Fibroblast of villous mesenchyme (primary cell): ENCODE measurements at regions not wholly inside any gene's neighbourhood (a gene's known extent, or its start where the extent isn't known, plus 50 kb on each side); places are given as distances from the start of the nearest gene placed in this dataset.

Experiments
- DNase-seq: peaks from one replicate; pipeline ENCODE4 v3.0.0-alpha.2; 2010; ENCODE audit warnings: low read depth
- H3K4me3 ChIP-seq: 2 replicates; pipeline ENCODE4 v1.5.1; 2011; ENCODE audit warnings: low read depth, mild to moderate bottlenecking, low read length
- CTCF ChIP-seq: IDR thresholded peaks from 2 replicates; pipeline ENCODE4 v1.5.1; 2012; ENCODE audit warnings: low read depth, mild to moderate bottlenecking, low read length; ENCODE audit not compliant: insufficient read depth

GRCh38 chr1:30032302-30032701, 691.1 kb downstream of the MATN1 start:
- DNase-seq, result no peak
- no peak for TF ChIP-seq CTCF
- H3K4me3 ChIP-seq, result no peak overlapping the region

- DNase-seq, result no peak
- no peak overlapping the region for H3K4me3 ChIP-seq
- TF ChIP-seq CTCF, result no peak
These were observed 693.7 kb downstream of the MATN1 start for GRCh38 chr1:30029677-30030076.

- DNase-seq, result no peak
- TF ChIP-seq CTCF, result no peak
- no peak overlapping the region for H3K4me3 ChIP-seq
These were observed 694.4 kb downstream of the MATN1 start for GRCh38 chr1:30028939-30029338.

GRCh38 chr1:30028283-30028682, 695.1 kb downstream of the MATN1 start:
- no peak for TF ChIP-seq CTCF
- no peak for DNase-seq
- H3K4me3 ChIP-seq, result no peak overlapping the region

- no peak for TF ChIP-seq CTCF
- H3K4me3 ChIP-seq, result no peak overlapping the region
- no peak for DNase-seq
These were observed 696.1 kb downstream of the MATN1 start for GRCh38 chr1:30027247-30027646.

- no peak for DNase-seq
- H3K4me3 ChIP-seq, result no peak overlapping the region
- TF ChIP-seq CTCF, result no peak
These were observed 698.8 kb downstream of the MATN1 start for GRCh38 chr1:30024411-30025195.

- DNase-seq, result no peak
- H3K4me3 ChIP-seq, result no peak overlapping the region
- no peak for TF ChIP-seq CTCF
These were observed 699.9 kb downstream of the MATN1 start for GRCh38 chr1:30023339-30024022.
